ENCODE measurements at regions not wholly inside any gene's neighbourhood (a gene's known extent, or its start where the extent isn't known, plus 50 kb on each side); places are given as distances from the start of the nearest gene placed in this dataset.

- FAIRE-seq: no peak
These were observed 52.8 kb upstream of the FBXL7 start for GRCh38 chr5:15447209-15447608.

- FAIRE-seq: no peak
These were observed 53.4 kb upstream of the FBXL7 start for GRCh38 chr5:15446552-15446951.

GRCh38 chr5:15442193-15442570 is 57.8 kb upstream of the FBXL7 start:
- FAIRE-seq: no peak

GRCh38 chr5:15441433-15442192 is 58.4 kb upstream of the FBXL7 start:
- no peak for FAIRE-seq

- no peak for FAIRE-seq
These were observed 59.5 kb upstream of the FBXL7 start for GRCh38 chr5:15440434-15440833.

- no peak for FAIRE-seq
These were observed 60.2 kb upstream of the FBXL7 start for GRCh38 chr5:15439801-15440200.

- no peak for FAIRE-seq
These were observed 66.3 kb upstream of the FBXL7 start for GRCh38 chr5:15433709-15434108.

- FAIRE-seq: no peak
These were observed 68.1 kb upstream of the FBXL7 start for GRCh38 chr5:15431923-15432322.

GRCh38 chr5:15425766-15426165 is 74.2 kb upstream of the FBXL7 start:
- FAIRE-seq: no peak

- no peak for FAIRE-seq
These were observed 75.2 kb upstream of the FBXL7 start for GRCh38 chr5:15424769-15425168.

GRCh38 chr5:15421921-15422412 is 78.0 kb upstream of the FBXL7 start:
- no peak for FAIRE-seq

GRCh38 chr5:15421381-15421780 is 78.6 kb upstream of the FBXL7 start:
- no peak for FAIRE-seq

GRCh38 chr5:15420201-15420600 is 79.8 kb upstream of the FBXL7 start:
- no peak for FAIRE-seq

- FAIRE-seq: no peak
These were observed 82.8 kb upstream of the FBXL7 start for GRCh38 chr5:15417156-15417555.

GRCh38 chr5:15406478-15406877 is 93.5 kb upstream of the FBXL7 start:
- FAIRE-seq: no peak

- FAIRE-seq: no peak
These were observed 106.8 kb upstream of the FBXL7 start for GRCh38 chr5:15393146-15393545.

GRCh38 chr5:15391704-15392397 is 108.1 kb upstream of the FBXL7 start:
- FAIRE-seq: no peak

GRCh38 chr5:15388866-15389265 is 111.1 kb upstream of the FBXL7 start:
- FAIRE-seq: no peak

GRCh38 chr5:15387931-15388524 is 112.0 kb upstream of the FBXL7 start:
- FAIRE-seq: no peak

- no peak for FAIRE-seq
These were observed 113.9 kb upstream of the FBXL7 start for GRCh38 chr5:15386122-15386521.

- FAIRE-seq: no peak
These were observed 114.4 kb upstream of the FBXL7 start for GRCh38 chr5:15385553-15385952.

- no peak for FAIRE-seq
These were observed 114.9 kb upstream of the FBXL7 start for GRCh38 chr5:15385037-15385436.

- FAIRE-seq: no peak
These were observed 115.4 kb upstream of the FBXL7 start for GRCh38 chr5:15384581-15384980.

- no peak for FAIRE-seq
These were observed 115.8 kb upstream of the FBXL7 start for GRCh38 chr5:15384176-15384575.
